ENCODE measurements at regions not wholly inside any gene's neighbourhood (a gene's known extent, or its start where the extent isn't known, plus 50 kb on each side); places are given as distances from the start of the nearest gene placed in this dataset.

- DNase-seq (ENCODE audit: low read depth in 3 of 3): no peak
Observed at GRCh38 chr5:97580746-97581145, 397.7 kb upstream of the RIOK2 start.

GRCh38 chr5:97591781-97592180, 408.7 kb upstream of the RIOK2 start:
- no peak for DNase-seq (ENCODE audit: low read depth in 3 of 3)

DNA sequence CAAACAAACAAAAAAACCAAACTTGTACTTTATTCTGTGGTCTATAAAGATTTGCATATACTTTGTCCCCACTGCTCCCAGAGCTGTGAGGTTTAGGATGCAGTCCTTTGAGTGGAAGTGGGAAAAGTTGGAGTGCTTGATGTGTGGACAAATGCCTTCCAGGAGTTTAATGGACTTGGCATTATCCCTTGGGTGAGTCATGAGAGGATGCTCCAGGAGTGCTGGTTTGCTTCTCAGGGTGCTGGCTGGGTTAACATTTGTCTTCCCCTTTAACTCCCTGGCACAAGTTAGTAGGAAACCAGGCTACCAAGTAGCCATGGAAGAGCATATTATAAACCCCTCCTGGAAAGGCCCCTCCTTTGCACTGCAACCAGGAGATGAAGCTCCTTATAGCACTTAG, 417.4 kb upstream of the RIOK2 start:
- no peak for DNase-seq (ENCODE audit: low read depth in 3 of 3)

- no peak for DNase-seq (ENCODE audit: low read depth in 3 of 3)
Observed at GRCh38 chr5:97601651-97602050, 418.6 kb upstream of the RIOK2 start.

DNA sequence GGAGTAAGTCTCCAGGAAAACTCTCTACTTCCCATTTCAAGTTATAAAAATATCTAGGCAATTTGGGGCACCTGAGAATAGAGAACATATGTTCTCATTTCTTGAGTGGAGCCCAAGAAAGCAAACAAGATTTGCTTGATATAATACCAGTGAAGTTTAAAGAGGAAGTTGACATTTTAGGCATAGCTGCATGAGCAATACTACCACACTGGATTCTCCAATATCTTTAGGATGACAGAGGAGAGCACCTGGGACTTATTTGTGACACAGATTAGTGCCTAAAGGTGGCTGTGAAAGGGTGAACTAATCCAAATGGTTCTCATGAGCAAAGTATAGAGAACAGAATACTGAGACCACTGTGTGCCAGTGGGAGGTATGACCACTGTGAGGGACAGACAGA, 423.5 kb upstream of the RIOK2 start:
- DNase-seq (ENCODE audit: low read depth in 3 of 3): no peak

DNA sequence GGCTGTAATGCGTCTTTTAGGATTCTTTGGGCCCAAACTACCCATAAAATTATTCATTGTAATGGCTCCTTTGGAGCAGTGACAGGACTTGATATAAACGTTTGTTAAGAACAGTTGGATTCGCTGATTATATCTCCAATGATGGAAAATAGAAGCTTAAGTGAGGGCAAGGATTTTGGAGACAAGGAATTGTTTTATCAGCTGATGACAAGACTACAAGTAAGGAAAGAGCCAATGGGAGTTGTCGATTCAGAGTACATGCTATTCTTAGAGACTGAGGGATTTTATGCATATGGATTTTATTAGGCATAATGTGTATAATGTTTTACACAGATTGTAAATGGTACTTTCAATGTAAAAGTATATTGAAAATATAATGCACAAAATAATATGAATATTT, 425.5 kb upstream of the RIOK2 start:
- DNase-seq (ENCODE audit: low read depth in 3 of 3): no peak

DNA sequence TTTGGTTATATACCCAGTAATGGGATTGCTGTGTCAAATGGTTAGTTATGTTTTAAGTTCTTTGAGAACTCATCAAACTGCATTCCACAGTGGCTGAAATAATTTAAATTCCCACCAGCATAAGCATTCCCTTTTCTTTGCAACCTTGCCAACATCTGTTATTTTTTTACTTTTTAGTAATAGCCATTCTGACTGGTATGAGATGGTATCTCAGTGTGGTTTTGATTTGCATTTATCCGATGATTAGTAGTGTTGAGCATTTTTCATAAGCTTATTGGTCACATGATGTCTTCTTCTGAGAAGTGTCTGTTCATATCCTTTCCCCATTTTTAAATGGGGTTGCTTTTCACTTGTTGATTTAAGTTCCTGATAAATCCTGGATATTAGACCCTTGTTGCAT, 435.7 kb upstream of the RIOK2 start:
- no peak for DNase-seq (ENCODE audit: low read depth in 3 of 3)

- no peak for DNase-seq (ENCODE audit: low read depth in 3 of 3)
Observed at GRCh38 chr5:97623441-97623840, 440.4 kb upstream of the RIOK2 start.

DNA sequence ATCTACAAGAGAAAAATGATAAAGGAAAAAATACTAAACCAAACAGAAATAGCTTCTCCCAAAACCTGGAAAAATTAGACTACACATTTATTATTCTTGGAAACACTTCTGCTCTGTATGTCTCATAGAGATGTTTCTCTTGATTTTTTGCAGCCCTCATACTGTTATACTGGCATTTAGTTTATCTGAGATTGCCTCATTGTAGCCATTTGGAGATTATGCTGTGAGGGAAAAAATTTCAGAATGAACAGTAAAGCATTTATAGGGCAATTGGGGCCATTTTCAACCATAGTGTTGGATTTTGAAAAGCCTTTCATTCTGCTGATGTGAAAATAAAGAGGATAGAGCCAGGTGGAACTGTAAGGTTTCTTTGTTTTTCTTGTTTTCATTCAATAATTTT, 441.8 kb upstream of the RIOK2 start:
- DNase-seq (ENCODE audit: low read depth in 3 of 3): no peak

GRCh38 chr5:97627272-97627671, 444.2 kb upstream of the RIOK2 start:
- no peak for DNase-seq (ENCODE audit: low read depth in 3 of 3)

- no peak for DNase-seq (ENCODE audit: low read depth in 3 of 3)
Observed at GRCh38 chr5:97628031-97628430, 445.0 kb upstream of the RIOK2 start.

DNA sequence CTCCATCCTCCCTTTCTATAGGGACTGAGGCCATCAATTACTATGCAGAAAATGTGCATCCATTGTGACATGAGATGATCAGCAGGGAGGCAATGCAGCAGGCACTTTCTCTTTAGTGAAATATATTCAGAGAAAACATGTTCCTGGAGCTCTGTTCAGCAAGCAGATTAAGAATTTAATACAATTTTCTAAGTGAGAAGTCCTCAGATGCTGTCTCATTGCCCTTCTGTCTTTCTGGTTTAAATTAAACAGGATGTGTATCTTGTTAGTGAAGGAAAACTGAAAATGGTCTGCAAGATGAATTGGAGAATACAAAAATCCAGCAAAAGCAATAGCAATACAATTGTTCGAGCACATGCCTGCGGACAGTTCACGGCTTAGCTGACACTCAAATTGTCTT, 445.8 kb upstream of the RIOK2 start:
- no peak for DNase-seq (ENCODE audit: low read depth in 3 of 3)

- DNase-seq (ENCODE audit: low read depth in 3 of 3): no peak
Observed at GRCh38 chr5:97629276-97629675, 446.2 kb upstream of the RIOK2 start.

DNA sequence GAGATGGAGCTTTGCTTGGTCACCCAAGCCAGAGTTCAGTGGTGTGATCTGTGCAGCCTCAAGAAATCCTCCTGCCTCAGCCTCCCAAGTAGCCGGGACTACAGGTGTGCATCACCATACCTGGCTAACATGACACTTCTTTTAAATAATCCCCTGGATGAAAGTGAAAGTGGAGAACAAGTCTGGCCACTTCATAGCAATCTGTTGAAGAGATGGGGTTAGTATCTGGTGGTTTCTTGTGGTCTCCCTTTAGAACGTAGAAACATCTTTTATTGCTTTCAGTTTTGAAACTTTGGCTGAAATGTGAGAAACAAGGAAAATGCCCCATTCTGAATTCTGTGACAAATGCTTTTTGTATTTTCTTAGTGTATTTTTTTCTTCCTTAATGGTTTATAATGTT, 452.5 kb upstream of the RIOK2 start:
- no peak for DNase-seq (ENCODE audit: low read depth in 3 of 3)

- DNase-seq (ENCODE audit: low read depth in 3 of 3): no peak
Observed at GRCh38 chr5:97636766-97637165, 453.7 kb upstream of the RIOK2 start.

DNA sequence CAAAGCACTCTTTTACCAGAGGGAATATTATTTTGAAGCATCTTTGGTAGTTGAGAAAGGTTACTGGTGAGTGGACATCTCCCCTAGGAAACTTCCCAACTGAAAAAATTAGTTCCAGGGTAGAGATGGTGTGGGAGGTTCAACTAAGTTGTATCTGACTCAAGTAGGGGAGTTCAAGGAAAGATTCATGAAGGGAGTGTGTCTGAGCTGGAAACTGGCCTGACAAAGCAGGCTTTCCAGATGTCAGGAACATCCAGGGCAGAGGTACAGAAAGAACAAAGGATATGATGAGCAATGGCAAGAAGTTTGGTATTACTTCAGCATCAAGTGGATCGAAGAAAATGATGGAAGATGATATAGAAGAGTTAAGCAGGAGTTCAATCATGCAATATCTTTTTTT, 458.0 kb upstream of the RIOK2 start:
- no peak for DNase-seq (ENCODE audit: low read depth in 3 of 3)

- no peak for DNase-seq (ENCODE audit: low read depth in 3 of 3)
Observed at GRCh38 chr5:97644206-97644605, 461.2 kb upstream of the RIOK2 start.

DNA sequence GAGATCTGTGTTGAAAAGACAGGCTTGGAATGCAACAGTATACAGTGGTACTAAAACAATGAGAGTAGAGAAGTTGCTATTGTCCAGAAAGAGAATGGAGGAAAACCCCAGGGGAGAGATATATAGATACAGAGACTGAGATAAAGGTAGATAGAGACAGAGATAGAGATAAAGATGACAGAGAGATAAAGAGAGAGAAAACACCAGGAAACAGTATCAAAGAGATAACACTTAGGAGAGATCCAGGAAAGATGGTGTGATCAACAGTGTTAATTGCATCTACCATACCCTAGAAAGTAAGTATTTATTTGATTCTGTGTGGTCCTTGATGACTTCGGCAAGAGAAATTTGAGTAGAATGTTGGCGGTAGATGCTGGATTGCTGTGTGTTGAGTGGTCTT, 461.8 kb upstream of the RIOK2 start:
- DNase-seq (ENCODE audit: low read depth in 3 of 3): no peak

GRCh38 chr5:97657239-97657638, 474.2 kb upstream of the RIOK2 start:
- no peak for DNase-seq (ENCODE audit: low read depth in 3 of 3)

GRCh38 chr5:97658116-97658900, 475.3 kb upstream of the RIOK2 start:
- DNase-seq (ENCODE audit: low read depth in 3 of 3): no peak

DNA sequence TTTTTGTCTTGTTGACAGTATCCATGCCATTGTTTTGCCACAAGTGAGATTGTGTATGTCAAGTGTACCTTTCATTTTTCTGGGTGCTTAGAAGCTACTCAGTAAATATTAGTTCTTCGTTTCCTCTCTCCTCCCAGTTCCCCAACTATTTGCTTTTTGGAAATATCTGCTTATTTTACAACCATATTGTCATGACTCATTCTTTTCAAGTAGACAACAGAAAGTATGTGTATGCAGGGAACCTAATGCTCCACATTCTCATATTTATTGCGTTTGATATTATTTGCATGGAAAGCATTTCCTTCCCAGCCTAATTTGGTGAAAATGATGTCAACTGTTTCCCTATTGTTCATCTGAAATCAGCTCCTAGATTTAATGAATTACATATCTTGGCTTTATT, 483.7 kb upstream of the RIOK2 start:
- DNase-seq (ENCODE audit: low read depth in 3 of 3): no peak

- no peak for DNase-seq (ENCODE audit: low read depth in 3 of 3)
Observed at GRCh38 chr5:97670447-97670846, 487.4 kb upstream of the RIOK2 start.

GRCh38 chr5:97676608-97677007, 493.6 kb upstream of the RIOK2 start:
- no peak for DNase-seq (ENCODE audit: low read depth in 3 of 3)

DNA sequence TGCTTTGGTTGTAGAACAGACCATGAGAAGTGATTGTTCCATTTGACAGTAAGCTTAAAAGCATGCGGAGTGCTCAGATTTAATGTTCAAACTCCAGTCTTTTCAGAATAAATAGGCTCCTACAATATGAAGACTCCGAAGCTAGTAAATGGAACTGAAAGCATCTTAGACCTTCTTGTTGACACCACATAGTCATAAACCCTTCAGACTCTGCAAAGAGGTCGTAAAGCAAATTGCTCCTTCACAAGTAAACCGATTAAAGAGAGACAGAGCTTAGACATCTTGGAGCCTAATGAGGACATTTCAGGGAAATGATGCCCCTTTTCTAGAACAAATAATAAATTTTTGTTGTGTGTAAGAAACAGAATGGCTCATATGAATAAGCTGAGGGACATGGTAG, 511.0 kb upstream of the RIOK2 start:
- no peak for DNase-seq (ENCODE audit: low read depth in 3 of 3)

All from stimulated activated CD4-positive, alpha-beta T cell treated with anti-CD3 and anti-CD28 coated beads, TNF-alpha, amount 100 ng/mL, for 48 hours (primary cell).